Loucy (cell line): ENCODE measurements at regions not wholly inside any gene's neighbourhood (a gene's known extent, or its start where the extent isn't known, plus 50 kb on each side); places are given as distances from the start of the nearest gene placed in this dataset.

Experiments
- EZH2phosphoT487 ChIP-seq: fragments of 200-600 bp; IDR thresholded peaks from 2 replicates; pipeline ENCODE4 v1.6.1; 2018; ENCODE audit warnings: antibody characterized with exemption, mild to moderate bottlenecking, moderate library complexity, borderline replicate concordance
- TF ChIP-seq, protein P1 (sequence below): fragments of 200-600 bp; sonication (generic); conservative IDR thresholded peaks from 2 replicates; pipeline ENCODE4 v1.5.1; 2014; ENCODE audit warnings: mild to moderate bottlenecking, antibody characterized with exemption, low read length

DNA sequence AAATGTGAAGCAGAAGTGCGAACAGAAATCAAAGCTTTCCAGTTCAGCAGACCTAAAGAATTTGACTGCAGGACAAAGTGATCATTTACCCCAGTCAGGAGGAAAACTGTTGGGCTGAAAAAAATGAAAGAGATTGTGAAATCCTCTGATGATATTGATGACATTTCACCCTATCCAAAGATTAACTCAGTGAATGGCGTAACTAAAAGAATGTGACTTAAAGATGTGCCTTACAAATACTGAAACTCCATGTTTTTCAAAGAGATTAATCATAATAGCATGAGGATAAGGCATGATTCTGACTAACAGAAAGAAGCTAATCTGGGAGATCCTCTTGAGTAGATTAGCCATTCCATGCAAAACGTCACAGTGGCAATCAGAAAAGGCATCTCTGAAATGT is 225.6 kb downstream of the DUSP6 start:
- TF ChIP-seq, protein P1, sequence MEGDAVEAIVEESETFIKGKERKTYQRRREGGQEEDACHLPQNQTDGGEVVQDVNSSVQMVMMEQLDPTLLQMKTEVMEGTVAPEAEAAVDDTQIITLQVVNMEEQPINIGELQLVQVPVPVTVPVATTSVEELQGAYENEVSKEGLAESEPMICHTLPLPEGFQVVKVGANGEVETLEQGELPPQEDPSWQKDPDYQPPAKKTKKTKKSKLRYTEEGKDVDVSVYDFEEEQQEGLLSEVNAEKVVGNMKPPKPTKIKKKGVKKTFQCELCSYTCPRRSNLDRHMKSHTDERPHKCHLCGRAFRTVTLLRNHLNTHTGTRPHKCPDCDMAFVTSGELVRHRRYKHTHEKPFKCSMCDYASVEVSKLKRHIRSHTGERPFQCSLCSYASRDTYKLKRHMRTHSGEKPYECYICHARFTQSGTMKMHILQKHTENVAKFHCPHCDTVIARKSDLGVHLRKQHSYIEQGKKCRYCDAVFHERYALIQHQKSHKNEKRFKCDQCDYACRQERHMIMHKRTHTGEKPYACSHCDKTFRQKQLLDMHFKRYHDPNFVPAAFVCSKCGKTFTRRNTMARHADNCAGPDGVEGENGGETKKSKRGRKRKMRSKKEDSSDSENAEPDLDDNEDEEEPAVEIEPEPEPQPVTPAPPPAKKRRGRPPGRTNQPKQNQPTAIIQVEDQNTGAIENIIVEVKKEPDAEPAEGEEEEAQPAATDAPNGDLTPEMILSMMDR = no peak
- TF ChIP-seq EZH2phosphoT487 = no peak
